Ascending aorta (tissue), 2 donors: ENCODE measurements at regions not wholly inside any gene's neighbourhood (a gene's known extent, or its start where the extent isn't known, plus 50 kb on each side); places are given as distances from the start of the nearest gene placed in this dataset.

Experiments used
- DNase-seq, 2 donors: peaks; one replicate each; pipeline ENCODE4 v3.0.0-alpha.2; 2019; ENCODE audit warnings: low spot score in 2 of 2
- H3K27ac ChIP-seq, 2 donors: fragments of 200-600 bp; sonication (generic); one replicate each; pipeline ENCODE4 v1.5.1; 2016 to 2017; ENCODE audit warnings: mild to moderate bottlenecking in 1 of 2
- H3K27me3 ChIP-seq: fragments of 200-600 bp; sonication (generic); one replicate; pipeline ENCODE4 v1.5.1; 2017
- H3K36me3 ChIP-seq, 2 donors: fragments of 200-600 bp; sonication (generic); one replicate each; pipeline ENCODE4 v1.5.1; 2016
- H3K4me1 ChIP-seq, 2 donors: fragments of 200-600 bp; sonication (generic); one replicate each; pipeline ENCODE4 v1.5.1; 2016 to 2017; ENCODE audit warnings: mild to moderate bottlenecking in 1 of 2
- H3K4me3 ChIP-seq, 2 donors: fragments of 200-600 bp; sonication (generic); one replicate each; pipeline ENCODE4 v1.5.1; 2016 to 2017; ENCODE audit warnings: mild to moderate bottlenecking in 1 of 2
- H3K9me3 ChIP-seq, 2 donors: fragments of 200-600 bp; sonication (generic); one replicate each; pipeline ENCODE4 v1.5.1; 2016
- intact Hi-C: fragments of 100-400 bp; cut with DNase I; formaldehyde crosslinking; loops from one replicate; pipeline ENCODE4 v1.15.1; 2023
- TF ChIP-seq, protein P1 (sequence below), 3 experiments: fragments of 200-600 bp in 2 of 3; fragments of 450-650 bp in 1 of 3; sonication (generic) in 2 of 3; IDR thresholded peaks; one replicate each; pipeline ENCODE4 v1.5.1; 2016 to 2019; ENCODE audit warnings: antibody characterized with exemption in 3 of 3, mild to moderate bottlenecking in 1 of 3, moderate library complexity in 1 of 3

DNA sequence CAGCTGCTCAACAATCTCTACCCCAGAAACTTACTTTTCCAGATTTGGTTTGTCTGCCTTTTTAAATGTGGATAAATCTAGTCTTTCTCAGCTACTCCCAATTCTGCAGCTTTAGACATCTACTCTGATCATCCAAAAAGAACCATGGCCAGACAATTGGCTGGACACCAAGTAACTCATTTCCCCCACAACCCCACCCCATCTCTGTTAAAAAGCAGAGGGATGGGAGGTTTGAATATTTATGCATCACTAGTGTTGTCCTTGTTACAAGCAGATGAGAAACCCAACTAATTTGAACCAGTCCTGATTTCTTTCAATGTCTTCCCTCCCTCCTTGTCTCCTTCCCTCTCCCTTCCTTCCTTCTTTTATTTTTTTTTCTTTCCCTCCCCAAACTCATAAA, 391.9 kb downstream of the GALC start:
- TF ChIP-seq, protein P1, sequence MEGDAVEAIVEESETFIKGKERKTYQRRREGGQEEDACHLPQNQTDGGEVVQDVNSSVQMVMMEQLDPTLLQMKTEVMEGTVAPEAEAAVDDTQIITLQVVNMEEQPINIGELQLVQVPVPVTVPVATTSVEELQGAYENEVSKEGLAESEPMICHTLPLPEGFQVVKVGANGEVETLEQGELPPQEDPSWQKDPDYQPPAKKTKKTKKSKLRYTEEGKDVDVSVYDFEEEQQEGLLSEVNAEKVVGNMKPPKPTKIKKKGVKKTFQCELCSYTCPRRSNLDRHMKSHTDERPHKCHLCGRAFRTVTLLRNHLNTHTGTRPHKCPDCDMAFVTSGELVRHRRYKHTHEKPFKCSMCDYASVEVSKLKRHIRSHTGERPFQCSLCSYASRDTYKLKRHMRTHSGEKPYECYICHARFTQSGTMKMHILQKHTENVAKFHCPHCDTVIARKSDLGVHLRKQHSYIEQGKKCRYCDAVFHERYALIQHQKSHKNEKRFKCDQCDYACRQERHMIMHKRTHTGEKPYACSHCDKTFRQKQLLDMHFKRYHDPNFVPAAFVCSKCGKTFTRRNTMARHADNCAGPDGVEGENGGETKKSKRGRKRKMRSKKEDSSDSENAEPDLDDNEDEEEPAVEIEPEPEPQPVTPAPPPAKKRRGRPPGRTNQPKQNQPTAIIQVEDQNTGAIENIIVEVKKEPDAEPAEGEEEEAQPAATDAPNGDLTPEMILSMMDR (IDR thresholded peaks at IDR 0.05): no peak
- H3K27ac ChIP-seq: no peak overlapping the region
- H3K36me3 ChIP-seq: no peaks in the 10 kb centered on the region
- DNase-seq: no peak
- H3K9me3 ChIP-seq: no peaks in the 10 kb centered on the region
- no peaks in the 10 kb centered on the region for H3K4me1 ChIP-seq
- intact Hi-C loops: no loop called here
- no peaks in the 10 kb centered on the region for H3K27me3 ChIP-seq
- H3K4me3 ChIP-seq: no peak overlapping the region

DNA sequence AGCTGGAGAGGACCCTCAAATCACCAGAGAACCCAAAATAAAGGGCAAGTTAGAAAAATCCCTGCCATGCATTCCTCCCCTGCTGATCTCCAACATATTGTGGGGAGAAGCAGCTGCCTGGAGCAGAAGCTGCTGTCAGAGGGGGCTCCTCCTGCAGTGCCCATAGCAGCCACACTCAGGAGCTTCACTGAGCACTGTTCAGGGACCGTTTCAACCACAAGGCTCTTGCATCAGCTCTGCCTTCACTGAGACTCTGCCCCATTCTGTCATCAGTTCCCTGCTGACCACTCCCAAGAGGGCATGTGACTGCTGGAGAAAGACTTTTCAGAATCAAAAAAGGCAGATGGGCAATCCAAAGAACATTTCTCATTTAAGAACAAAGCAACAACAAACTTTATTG, 392.7 kb downstream of the GALC start:
- intact Hi-C loops: no loop called here
- H3K27me3 ChIP-seq: no peaks in the 10 kb centered on the region
- no peak for DNase-seq
- no peaks in the 10 kb centered on the region for H3K36me3 ChIP-seq
- TF ChIP-seq, protein P1 (IDR thresholded peaks at IDR 0.05): no peak
- H3K27ac ChIP-seq: no peak overlapping the region
- H3K4me3 ChIP-seq: no peak overlapping the region
- H3K4me1 ChIP-seq: no peaks in the 10 kb centered on the region
- no peaks in the 10 kb centered on the region for H3K9me3 ChIP-seq

DNA sequence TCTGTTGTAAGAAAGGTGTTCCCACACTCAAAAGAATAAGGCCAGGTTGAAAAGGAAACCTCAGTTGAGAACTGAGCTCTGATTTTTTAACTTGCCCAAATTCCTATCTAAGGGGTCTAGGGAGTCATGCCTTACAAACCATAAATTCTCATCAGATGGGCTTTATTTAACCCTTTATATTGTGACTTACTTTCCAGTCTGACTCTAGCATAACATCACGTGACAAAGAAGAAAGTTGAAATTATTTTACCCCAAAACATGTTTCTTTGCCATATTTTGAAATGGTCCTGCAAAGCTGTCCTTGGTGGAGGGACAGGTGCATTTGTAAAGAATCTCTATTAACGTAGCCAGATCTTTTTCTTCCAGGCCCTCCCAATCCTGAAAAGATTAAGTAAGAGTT, 411.7 kb downstream of the GALC start:
- TF ChIP-seq, protein P1 (IDR thresholded peaks at IDR 0.05): no peak
- Histone ChIP-seq H3K9me3 (no peaks in the 10 kb centered on the region), H3K4me1 (no peaks in the 10 kb centered on the region), H3K27ac (no peak overlapping the region), H3K4me3 (no peak overlapping the region), H3K27me3 (no peaks in the 10 kb centered on the region), H3K36me3 (no peaks in the 10 kb centered on the region)
- no peak for DNase-seq
- intact Hi-C loops: no loop called here

DNA sequence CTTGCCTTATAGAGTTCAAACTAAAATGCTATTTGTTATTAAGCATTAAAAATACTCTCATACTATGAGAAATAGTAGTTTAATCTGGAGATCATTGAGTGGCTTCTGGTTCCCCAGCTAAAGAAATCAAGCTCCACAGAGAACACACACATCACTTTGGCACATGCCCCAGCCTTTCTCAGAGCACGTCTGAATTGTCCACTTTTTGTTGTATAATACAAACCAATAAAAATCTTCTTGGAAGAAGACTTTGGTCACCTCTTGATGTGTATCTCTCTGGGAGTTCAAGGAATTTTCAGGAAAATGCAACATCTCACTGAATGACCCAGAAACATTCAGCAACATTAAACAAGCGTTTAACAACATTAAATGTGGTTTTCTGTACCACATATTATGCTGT, 413.9 kb downstream of the GALC start:
- Histone ChIP-seq H3K27me3 (no peaks in the 10 kb centered on the region), H3K27ac (no peak overlapping the region), H3K9me3 (no peaks in the 10 kb centered on the region), H3K36me3 (no peaks in the 10 kb centered on the region), H3K4me3 (no peak overlapping the region), H3K4me1 (no peaks in the 10 kb centered on the region)
- intact Hi-C loops: no loop called here
- no peak for DNase-seq
- TF ChIP-seq, protein P1 (IDR thresholded peaks at IDR 0.05): no peak

DNA sequence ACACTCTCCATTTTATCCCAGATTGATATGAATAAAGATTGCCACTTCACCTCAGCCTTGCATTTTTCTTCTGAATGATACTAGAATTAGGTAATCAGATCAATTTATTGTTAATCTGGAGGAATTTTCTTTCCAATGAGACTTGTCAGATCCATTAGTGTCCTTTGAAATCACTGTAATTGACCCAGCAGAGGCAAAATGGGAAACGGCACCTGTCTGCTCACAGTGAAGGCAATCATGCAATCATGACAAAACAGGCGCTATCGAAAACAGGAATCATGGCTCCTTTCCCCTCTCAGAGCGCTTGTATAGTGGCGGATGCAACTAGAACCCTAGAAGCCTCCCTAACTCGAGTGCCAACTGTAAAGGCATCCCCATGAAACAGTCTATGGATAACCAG, 417.6 kb downstream of the GALC start:
- Histone ChIP-seq H3K27ac (no peak overlapping the region), H3K9me3 (no peaks in the 10 kb centered on the region), H3K27me3 (no peaks in the 10 kb centered on the region), H3K4me3 (no peak overlapping the region), H3K4me1 (no peaks in the 10 kb centered on the region), H3K36me3 (no peaks in the 10 kb centered on the region)
- no peak for DNase-seq
- TF ChIP-seq, protein P1 (IDR thresholded peaks at IDR 0.05): no peak
- intact Hi-C loops: no loop called here

DNA sequence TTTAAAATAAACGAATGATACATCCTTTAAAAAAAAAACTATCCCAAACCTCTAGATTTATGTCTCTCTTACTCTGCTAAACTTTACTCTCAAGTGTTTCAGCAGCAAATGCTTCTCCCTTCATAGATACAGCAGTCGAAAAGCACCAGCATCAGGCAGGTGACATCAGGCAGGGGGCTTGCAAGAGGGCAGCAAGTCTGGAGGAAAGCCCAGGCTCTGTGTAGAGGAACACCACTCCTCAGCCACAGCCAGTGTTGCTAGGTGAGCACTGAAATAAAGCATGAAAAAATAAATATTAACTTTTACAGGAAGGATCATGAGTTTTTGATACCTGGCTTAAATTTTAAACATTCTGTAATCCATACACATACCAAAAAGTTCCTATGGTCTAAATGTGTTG, 419.4 kb downstream of the GALC start:
- H3K4me3 ChIP-seq: no peak overlapping the region
- TF ChIP-seq, protein P1 (IDR thresholded peaks at IDR 0.05): no peak
- H3K4me1 ChIP-seq: no peaks in the 10 kb centered on the region
- intact Hi-C loops: no loop called here
- no peaks in the 10 kb centered on the region for H3K36me3 ChIP-seq
- no peak overlapping the region for H3K27ac ChIP-seq
- no peaks in the 10 kb centered on the region for H3K9me3 ChIP-seq
- DNase-seq: no peak
- no peaks in the 10 kb centered on the region for H3K27me3 ChIP-seq
